GM19035 (cell line): ENCODE measurements at regions not wholly inside any gene's neighbourhood (a gene's known extent, or its start where the extent isn't known, plus 50 kb on each side); places are given as distances from the start of the nearest gene placed in this dataset.

Experiments
- ATAC-seq: cut with Tn5 transposase; IDR thresholded peaks from one replicate; pipeline ENCODE4 v1.9.1; 2021; ENCODE audit not compliant: unreplicated experiment

GRCh38 chr4:19126903-19127302 is 1105.3 kb upstream of the LCORL start:
- ATAC-seq = no peak

- ATAC-seq = no peak
These were observed 1102.1 kb upstream of the LCORL start for GRCh38 chr4:19123681-19124080.

- ATAC-seq = no peak
These were observed 1098.5 kb upstream of the LCORL start for GRCh38 chr4:19119904-19120560.

- no peak for ATAC-seq
These were observed 1095.5 kb upstream of the LCORL start for GRCh38 chr4:19117022-19117421.

- no peak for ATAC-seq
These were observed 1082.6 kb upstream of the LCORL start for GRCh38 chr4:19104176-19104575.

GRCh38 chr4:19095491-19096046 is 1074.0 kb upstream of the LCORL start:
- no peak for ATAC-seq

GRCh38 chr4:19093951-19094350 is 1072.4 kb upstream of the LCORL start:
- no peak for ATAC-seq

GRCh38 chr4:19092797-19093196 is 1071.2 kb upstream of the LCORL start:
- no peak for ATAC-seq

- ATAC-seq = no peak
These were observed 1052.5 kb upstream of the LCORL start for GRCh38 chr4:19074036-19074435.

- ATAC-seq = no peak
These were observed 1042.1 kb upstream of the LCORL start for GRCh38 chr4:19063662-19064061.

- ATAC-seq = no peak
These were observed 1033.4 kb upstream of the LCORL start for GRCh38 chr4:19054916-19055315.

- no peak for ATAC-seq
These were observed 1030.3 kb upstream of the LCORL start for GRCh38 chr4:19051831-19052230.

GRCh38 chr4:19047279-19047880 is 1025.8 kb upstream of the LCORL start:
- no peak for ATAC-seq

- no peak for ATAC-seq
These were observed 1018.3 kb upstream of the LCORL start for GRCh38 chr4:19039816-19040215.

GRCh38 chr4:19038231-19038630 is 1016.7 kb upstream of the LCORL start:
- no peak for ATAC-seq

GRCh38 chr4:19033816-19034733 is 1012.5 kb upstream of the LCORL start:
- no peak for ATAC-seq

- ATAC-seq = no peak
These were observed 1009.0 kb upstream of the LCORL start for GRCh38 chr4:19030536-19030935.

- no peak for ATAC-seq
These were observed 1008.5 kb upstream of the LCORL start for GRCh38 chr4:19030048-19030447.

- no peak for ATAC-seq
These were observed 1004.7 kb upstream of the LCORL start for GRCh38 chr4:19026281-19026680.

GRCh38 chr4:19025031-19025430 is 1003.5 kb upstream of the LCORL start:
- ATAC-seq = no peak

GRCh38 chr4:19024047-19024446 is 1002.5 kb upstream of the LCORL start:
- no peak for ATAC-seq

GRCh38 chr4:19021617-19022016 is 1000.1 kb upstream of the LCORL start:
- ATAC-seq = no peak
